Prostate gland (tissue), 2 donors: ENCODE measurements at regions not wholly inside any gene's neighbourhood (a gene's known extent, or its start where the extent isn't known, plus 50 kb on each side); places are given as distances from the start of the nearest gene placed in this dataset.

Experiments used
- DNase-seq: peaks from one replicate; pipeline ENCODE4 v3.0.0-alpha.2; 2019; ENCODE audit warnings: low spot score
- H3K27ac ChIP-seq, 2 donors: fragments of 200-600 bp; sonication (generic); 2 replicates each; pipeline ENCODE4 v1.5.1; 2017 to 2019
- H3K27me3 ChIP-seq: fragments of 200-600 bp; sonication (generic); replicated peaks from 2 replicates; pipeline ENCODE4 v1.5.1; 2019; ENCODE audit not compliant: insufficient read depth
- H3K36me3 ChIP-seq, 2 donors: fragments of 200-600 bp; sonication (generic); 1 replicate in 1 of 2; 2 replicates in 1 of 2; pipeline versions ENCODE4 v1.5.1 to v1.8.1; 2017 to 2019
- H3K4me1 ChIP-seq: fragments of 200-600 bp; sonication (generic); replicated peaks from 2 replicates; pipeline ENCODE4 v1.5.1; 2019
- H3K4me3 ChIP-seq, 2 donors: fragments of 200-600 bp; sonication (generic); 2 replicates each; pipeline ENCODE4 v1.5.1; 2017 to 2019
- H3K9me3 ChIP-seq: fragments of 200-600 bp; sonication (generic); 2 replicates; pipeline ENCODE4 v1.5.1; 2017
- POLR2A ChIP-seq: fragments of 450-650 bp; IDR thresholded peaks from one replicate; pipeline ENCODE4 v1.6.1; 2016; ENCODE audit warnings: antibody characterized with exemption, mild to moderate bottlenecking
- POLR2AphosphoS5 ChIP-seq: sonication (generic); formaldehyde crosslinking; IDR thresholded peaks from one replicate; pipeline ENCODE4 v1.6.1; 2017; ENCODE audit warnings: antibody characterized with exemption
- WGBS: methylation state at CpG from one replicate; pipeline ENCODE4 v1.1.5; 2018; 5-methylcytosine and 5-hydroxymethylcytosine counted together
- intact Hi-C: fragments of 100-400 bp; cut with DNase I; formaldehyde crosslinking; loops from one replicate; pipeline ENCODE4 v1.14.2; 2022
- TF ChIP-seq, protein P1 (sequence below), 4 experiments: fragments of 200-600 bp in 2 of 4; fragments of 450-650 bp in 2 of 4; sonication (generic) in 2 of 4; IDR thresholded peaks; 1 replicate in 3 of 4; 2 replicates in 1 of 4; pipeline ENCODE4 v1.5.1; 2016 to 2019; ENCODE audit warnings: antibody characterized with exemption in 4 of 4, mild to moderate bottlenecking in 2 of 4, moderate library complexity in 2 of 4

DNA sequence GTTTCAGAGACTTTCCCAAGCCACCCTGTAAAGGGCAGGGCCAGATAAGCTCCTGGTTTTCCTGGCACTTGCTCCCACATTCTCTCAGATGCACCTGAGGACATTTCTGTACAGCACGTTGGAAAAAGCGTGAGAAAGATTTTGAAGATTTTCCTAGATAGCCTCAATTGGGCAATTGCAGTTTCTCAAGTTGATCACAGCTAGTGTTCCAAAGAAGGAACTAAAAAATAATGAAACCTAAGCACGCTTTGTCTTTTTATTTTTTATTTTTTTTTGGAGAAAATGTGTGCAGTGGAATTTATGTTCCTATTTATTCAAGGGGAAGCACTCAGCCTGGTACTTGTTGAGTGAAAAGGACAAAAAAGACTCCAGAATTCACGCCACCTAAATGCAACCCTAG, 429.1 kb downstream of the RNF144A start:
- 84% methylated on average over 4 of the region's 4 CpGs for WGBS
- TF ChIP-seq POLR2A (no peak), POLR2AphosphoS5 (no peak)
- TF ChIP-seq, protein P1, sequence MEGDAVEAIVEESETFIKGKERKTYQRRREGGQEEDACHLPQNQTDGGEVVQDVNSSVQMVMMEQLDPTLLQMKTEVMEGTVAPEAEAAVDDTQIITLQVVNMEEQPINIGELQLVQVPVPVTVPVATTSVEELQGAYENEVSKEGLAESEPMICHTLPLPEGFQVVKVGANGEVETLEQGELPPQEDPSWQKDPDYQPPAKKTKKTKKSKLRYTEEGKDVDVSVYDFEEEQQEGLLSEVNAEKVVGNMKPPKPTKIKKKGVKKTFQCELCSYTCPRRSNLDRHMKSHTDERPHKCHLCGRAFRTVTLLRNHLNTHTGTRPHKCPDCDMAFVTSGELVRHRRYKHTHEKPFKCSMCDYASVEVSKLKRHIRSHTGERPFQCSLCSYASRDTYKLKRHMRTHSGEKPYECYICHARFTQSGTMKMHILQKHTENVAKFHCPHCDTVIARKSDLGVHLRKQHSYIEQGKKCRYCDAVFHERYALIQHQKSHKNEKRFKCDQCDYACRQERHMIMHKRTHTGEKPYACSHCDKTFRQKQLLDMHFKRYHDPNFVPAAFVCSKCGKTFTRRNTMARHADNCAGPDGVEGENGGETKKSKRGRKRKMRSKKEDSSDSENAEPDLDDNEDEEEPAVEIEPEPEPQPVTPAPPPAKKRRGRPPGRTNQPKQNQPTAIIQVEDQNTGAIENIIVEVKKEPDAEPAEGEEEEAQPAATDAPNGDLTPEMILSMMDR (IDR thresholded peaks at IDR 0.05), result no peak
- Histone ChIP-seq H3K4me3 (no peak overlapping the region), H3K27ac (no peak overlapping the region), H3K27me3 (no peaks in the 10 kb centered on the region), H3K4me1 (no peaks in the 10 kb centered on the region), H3K9me3 (no peaks in the 10 kb centered on the region), H3K36me3 (no peaks in the 10 kb centered on the region)
- DNase-seq, result no peak
- intact Hi-C loops, result no loop called here

DNA sequence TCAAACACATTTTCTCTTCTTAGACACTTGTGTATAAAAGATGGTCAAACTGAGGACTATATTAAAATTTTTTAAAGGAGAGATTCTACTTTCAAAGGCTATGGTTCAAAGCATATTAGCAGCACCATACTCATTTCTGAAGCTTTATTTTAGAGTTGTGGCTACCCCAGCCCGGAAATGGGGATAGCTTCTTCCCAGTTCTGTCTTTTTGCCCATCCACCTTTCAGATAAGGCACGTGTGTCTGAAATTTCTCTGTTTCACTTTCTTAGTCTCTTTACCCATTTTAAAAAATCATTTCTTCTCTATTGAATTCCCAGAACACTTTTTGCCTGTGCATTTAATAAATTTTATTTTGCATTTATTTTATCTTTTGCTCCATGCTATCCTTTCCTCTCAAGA, 431.5 kb downstream of the RNF144A start:
- Histone ChIP-seq H3K4me1 (no peaks in the 10 kb centered on the region), H3K4me3 (no peak overlapping the region), H3K9me3 (no peaks in the 10 kb centered on the region), H3K36me3 (no peaks in the 10 kb centered on the region), H3K27me3 (no peaks in the 10 kb centered on the region), H3K27ac (no peak overlapping the region)
- intact Hi-C loops, result no loop called here
- no peak for DNase-seq
- TF ChIP-seq POLR2A (no peak), POLR2AphosphoS5 (no peak)
- TF ChIP-seq, protein P1 (IDR thresholded peaks at IDR 0.05), result no peak
- WGBS, result 91% methylated on average over 2 of the region's 2 CpGs

DNA sequence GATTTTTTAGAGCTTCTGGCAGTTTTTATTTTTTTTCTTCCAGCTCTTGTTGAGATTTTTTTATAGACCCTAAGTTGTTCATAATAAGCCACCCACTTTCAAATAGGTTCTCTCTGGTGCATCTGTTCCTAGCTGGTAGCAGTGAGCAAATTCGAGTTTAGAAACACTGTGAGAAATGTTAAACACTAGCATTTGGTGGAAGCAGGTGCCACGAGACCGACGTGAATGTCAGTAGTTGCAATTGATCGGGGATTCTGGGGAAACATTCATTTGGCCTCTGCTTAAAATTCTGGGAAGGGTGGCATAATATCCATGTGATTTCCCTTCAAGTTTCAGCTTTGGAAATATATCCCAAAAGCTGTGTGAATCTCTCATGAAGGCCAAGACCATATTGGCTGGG, 435.0 kb downstream of the RNF144A start:
- WGBS, result 96% methylated on average over 5 of the region's 5 CpGs
- DNase-seq, result no peak
- intact Hi-C loops, result no loop called here
- Histone ChIP-seq H3K9me3 (no peaks in the 10 kb centered on the region), H3K36me3 (no peaks in the 10 kb centered on the region), H3K27me3 (no peaks in the 10 kb centered on the region), H3K4me3 (no peak overlapping the region), H3K27ac (no peak overlapping the region), H3K4me1 (no peaks in the 10 kb centered on the region)
- TF ChIP-seq, protein P1 (IDR thresholded peaks at IDR 0.05), result no peak
- TF ChIP-seq POLR2AphosphoS5 (no peak), POLR2A (no peak)

DNA sequence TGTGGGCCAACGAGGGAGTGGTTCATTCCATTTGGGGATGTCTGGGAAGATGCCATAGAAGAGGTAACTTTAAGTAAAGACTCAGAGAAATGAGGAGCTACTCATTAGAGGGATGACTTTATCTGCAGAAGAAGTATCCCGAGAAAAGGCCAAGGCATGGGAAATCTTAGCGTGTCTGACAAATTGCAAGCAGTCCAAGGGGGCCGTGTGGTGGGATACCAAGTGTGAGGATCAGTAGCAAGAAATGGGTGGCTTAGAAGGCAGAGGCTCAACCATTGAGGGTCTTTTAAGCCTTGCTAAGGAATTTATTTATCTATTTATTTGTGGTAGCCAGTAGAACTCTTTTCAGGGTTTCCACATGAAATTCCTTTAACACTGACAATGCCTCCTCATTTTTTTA, 436.4 kb downstream of the RNF144A start:
- intact Hi-C loops, result no loop called here
- Histone ChIP-seq H3K27ac (no peak overlapping the region), H3K4me3 (no peak overlapping the region), H3K4me1 (no peaks in the 10 kb centered on the region), H3K27me3 (no peaks in the 10 kb centered on the region), H3K9me3 (no peaks in the 10 kb centered on the region), H3K36me3 (no peaks in the 10 kb centered on the region)
- no peak for TF ChIP-seq POLR2AphosphoS5
- TF ChIP-seq POLR2A, result no peak
- TF ChIP-seq, protein P1 (IDR thresholded peaks at IDR 0.05), result no peak
- WGBS, result 96% methylated on average over 4 of the region's 4 CpGs
- no peak for DNase-seq

DNA sequence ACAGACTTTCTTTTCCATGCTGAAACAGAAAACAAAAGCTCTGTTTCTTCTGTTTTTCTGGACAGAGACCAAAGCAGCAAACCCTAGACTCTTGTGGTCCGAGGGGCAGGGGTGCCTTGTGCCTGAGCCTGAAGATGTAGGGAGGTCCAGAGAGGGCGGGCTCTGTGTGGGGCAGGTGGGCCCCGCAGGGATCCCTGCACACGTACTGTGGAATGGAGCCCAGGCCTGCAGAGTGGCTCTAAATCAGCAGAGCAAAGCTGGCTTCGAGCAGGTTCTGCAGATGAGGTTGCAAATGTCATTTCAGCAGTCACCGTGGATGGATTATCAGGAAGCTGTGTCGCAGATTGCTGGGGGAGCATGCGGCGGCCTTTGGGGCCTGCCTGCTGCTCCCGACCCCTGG, 438.6 kb downstream of the RNF144A start:
- Histone ChIP-seq H3K27me3 (no peaks in the 10 kb centered on the region), H3K4me3 (no peak overlapping the region), H3K9me3 (no peaks in the 10 kb centered on the region), H3K27ac (no peak overlapping the region), H3K36me3 (no peaks in the 10 kb centered on the region), H3K4me1 (no peaks in the 10 kb centered on the region)
- 82% methylated on average over 10 of the region's 10 CpGs for WGBS
- TF ChIP-seq, protein P1 (IDR thresholded peaks at IDR 0.05), result no peak
- no peak for TF ChIP-seq POLR2AphosphoS5
- TF ChIP-seq POLR2A, result no peak
- DNase-seq, result no peak
- intact Hi-C loops, result no loop called here
